CD4-positive, alpha-beta T cell treated with Interleukin-15 for 1 hour (primary cell): ENCODE measurements at regions not wholly inside any gene's neighbourhood (a gene's known extent, or its start where the extent isn't known, plus 50 kb on each side); places are given as distances from the start of the nearest gene placed in this dataset.

Experiments used
- DNase-seq: peaks from one replicate; pipeline ENCODE4 v3.0.0-alpha.2; 2020

DNA sequence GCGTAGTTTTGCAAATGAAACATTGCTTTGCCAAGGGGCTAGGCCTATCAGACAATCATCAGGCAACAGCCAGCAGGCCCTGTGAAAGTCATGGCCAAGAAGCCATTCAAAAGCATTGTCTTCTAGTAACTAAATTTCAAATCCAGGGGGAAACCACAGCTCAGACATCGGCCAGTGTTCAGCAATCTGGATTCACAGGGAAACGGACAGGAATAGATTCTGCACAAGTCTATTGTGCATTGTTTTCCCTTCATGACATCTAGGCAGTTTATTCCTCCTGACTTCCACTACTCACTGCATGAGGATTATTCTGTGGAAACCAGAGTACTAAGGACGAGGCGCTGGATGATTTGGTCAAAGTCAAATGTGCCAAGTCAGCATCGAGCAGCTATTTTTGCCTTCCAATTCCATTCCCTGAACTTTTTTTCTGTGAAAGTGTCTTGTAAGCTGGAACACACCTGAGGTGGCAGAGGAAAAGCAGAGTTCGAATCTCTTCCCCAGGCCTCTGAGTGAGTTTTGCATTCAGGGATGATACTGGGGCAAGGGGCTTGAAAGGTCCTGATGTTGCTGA is 75.4 kb downstream of the VCPKMT start:
- DNase-seq = no peak

DNA sequence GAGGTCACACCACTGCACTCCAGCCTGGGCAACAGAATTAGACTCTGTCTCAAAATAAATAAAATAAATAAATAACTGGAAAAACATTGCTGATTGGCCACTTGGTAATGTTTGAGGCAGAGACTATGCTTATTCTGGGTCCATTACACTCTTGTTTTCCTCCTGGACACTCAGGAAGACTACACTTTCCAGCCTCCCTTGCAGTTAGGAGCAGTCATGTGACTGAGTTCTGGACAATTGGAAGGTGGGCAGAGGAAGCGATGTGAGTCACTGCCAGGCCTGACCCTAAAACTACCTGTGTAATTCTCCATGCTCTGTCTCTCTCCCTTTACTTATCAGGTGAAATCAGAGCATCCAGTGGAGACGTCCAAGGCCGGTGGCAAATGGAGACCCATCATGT is 74.4 kb downstream of the VCPKMT start:
- no peak for DNase-seq

DNA sequence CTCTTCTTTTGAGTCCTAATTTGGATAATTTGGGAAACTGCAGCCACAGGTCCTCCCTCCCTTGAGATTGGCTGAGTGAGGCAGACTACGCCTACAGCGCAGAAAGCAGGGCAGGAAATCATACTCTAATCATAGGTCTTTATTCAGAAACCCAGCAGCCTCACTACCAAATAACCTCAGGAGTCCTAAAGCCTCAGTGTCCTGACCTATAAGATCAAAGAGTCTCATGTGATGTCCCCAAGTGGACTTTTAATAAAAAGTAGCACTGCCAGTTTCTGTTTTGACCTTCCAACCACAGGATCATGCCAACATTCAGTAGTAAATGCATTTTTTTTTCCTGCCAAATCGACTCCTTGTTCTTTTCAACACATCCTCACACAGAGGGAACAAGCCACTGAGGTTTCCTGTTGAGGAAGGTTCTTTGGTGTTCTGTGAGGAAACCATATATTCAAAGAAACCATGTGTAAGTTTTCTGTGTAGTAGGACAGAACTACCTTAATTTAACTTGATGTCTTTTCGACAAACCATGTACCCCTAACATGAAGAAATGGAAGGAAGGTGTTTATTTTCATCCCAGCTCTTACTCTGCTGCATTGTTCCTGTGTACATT is 72.2 kb downstream of the VCPKMT start:
- no peak for DNase-seq

DNA sequence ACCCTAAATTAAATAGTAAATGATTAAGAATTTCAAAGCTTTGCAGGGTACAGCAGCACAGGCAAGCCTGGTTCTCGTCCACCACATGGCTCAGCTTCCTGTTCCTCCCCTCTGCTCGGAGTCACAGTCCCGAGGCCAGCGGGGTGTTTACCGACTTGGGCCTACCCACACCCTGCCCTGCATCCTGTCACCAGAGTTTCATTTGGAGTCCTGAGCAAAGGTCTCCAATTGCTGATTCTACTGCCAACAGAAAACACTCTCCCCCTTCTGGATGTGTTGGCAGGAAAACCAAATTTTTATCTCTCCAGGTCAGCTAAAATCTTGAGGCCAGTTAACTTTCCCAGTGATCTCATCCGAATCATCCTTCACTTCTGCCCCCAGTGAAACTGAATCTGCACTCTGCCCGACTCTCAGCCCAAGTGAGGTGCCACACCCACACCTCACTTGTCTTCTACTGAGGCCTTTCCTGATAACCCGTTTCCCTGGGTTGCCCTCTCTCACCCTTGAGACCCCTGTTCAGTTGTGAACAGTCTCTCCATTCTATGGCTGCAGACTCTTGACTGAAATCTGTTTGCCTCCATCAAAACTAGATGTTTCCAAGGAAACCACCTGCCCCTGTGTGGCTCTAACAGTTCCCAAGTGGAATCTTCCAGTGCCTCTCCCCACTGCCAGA is 71.2 kb downstream of the VCPKMT start:
- peak; percentile 84 for DNase-seq

DNA sequence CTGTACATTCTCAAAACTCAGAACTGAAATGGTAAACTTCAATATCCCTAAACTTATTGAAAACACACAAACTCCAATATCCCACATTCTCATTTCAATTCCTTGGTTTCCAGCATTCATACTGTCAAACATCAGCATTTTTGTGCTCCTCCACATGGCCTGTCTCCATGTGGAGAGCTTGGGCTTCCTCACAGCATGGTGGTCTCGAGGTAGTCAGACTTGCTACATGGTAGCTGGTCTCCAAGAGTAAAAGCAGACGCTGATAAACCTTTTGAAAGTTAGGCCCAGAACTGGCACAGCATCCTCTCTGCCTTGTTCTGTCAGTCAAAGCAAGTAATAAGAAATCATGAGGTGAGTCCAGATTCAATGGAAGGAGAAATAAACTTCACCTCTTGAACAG is 70.5 kb downstream of the VCPKMT start:
- DNase-seq = no peak

DNA sequence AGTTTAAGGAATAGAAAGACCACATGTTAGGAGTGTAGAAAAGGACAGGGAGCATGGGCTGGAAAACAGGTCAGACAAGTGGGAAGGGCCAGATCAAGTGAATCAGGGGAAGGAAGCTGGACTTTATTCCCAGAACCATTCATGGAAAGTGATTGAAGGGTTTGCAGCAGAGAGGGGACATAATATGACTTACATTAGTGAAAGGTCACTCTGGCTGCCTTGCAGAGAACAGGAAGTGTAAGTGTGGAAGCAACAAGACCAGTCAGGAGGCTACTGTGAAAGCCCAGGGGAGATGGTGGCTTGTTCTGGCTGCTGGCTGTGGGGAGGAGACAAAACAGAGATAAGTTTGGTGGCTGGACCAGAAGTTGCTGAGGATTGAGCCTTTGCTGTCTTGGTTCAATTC is 69.1 kb downstream of the VCPKMT start:
- DNase-seq = peak; percentile 41

DNA sequence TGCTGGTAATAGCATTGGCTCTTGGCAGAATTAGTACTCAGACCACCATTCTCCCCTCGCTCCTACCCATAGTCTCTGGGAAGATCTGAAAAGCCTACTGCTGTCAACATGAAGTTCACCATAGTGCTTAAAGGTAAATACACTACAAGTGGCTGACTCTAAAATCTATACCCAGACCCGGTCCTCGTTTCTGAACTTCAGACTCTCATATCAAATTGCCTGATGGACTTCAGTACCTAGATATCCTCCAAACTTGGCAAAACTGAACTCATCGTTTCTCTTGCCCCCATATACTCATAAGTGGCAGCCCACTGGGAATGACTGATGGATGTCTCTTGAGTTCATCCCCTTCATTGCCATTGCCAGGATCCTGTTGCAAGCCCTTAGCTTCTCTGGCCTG is 67.3 kb downstream of the VCPKMT start:
- no peak for DNase-seq

DNA sequence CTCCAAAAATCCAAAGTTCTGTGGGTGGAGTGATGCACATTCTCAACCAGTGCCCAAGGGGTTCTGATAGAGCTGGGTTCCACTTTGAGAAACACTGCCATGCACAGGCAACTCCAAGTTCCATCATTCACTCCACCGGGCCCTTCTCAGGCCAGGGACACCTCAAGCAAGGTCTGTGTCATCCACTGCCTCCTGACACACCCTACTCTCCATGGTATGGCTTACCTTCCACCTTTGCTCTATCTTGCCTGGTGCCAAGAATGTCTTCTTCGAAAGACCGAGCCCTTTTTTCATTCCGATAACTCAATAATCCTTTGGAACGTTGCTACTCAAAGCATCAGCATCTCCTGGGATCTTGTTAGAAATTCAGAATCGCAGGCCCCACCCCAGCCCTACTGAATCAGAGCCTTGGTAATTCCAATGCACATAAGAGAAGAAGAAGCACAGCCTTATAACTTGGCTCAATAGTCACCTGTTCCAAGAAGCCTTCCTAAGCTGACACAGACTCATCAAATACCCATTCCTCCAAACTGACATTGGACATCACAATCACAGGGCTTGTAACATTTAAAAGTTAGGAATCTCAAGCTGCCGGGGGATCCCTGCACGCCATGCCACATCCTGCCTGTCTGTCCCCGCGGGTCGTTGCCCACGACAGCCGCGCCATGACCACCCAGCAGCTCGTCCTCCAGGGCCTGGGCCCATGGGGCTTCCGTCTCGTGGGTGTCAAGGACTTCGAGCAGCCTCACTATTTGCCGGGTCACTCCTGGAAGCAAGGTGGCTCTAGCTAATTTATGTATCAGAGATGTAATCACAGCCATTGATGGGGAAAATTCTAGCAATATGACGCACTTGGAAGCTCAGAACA is 66.4 kb downstream of the VCPKMT start:
- no peak for DNase-seq

DNA sequence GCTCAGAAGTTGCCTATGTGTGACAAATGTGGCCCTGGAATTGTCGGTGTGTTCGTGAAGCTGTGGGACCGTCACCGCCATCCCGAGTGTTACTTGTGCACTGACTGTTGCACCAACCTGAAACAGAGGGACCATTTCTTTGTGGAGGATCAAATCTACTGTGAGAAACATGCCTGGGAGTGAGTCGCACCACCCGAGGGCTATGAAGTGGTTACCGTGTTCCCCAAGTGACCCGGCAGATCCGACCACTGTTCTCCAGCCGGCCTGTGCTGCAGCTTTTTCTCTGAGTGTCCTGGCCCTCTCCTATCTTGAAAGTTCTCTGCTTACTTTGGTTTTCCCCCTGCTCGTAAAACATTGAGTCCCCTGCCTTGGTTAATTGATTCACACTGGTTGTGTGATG is 65.3 kb downstream of the VCPKMT start:
- DNase-seq = no peak

DNA sequence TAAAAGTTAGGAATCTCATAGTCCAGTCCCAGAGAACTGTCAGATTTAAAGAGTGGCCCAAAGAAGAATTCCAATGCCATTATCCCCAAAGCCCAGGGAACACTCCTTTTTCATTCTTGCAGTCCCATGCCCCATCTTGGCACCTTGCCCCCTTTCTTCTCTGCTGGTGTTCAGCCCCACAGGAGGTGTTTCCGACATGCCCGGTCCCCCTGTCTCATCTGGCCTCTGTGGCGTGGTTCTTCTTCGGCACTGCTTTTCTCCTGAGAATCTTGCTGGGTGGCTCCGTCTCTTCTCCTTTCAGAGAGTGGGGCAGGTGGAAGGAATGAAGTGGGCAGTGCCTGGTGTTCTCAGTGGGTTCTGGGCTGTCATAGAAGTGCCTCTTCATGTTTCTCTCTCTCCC is 64.7 kb downstream of the VCPKMT start:
- DNase-seq = no peak

DNA sequence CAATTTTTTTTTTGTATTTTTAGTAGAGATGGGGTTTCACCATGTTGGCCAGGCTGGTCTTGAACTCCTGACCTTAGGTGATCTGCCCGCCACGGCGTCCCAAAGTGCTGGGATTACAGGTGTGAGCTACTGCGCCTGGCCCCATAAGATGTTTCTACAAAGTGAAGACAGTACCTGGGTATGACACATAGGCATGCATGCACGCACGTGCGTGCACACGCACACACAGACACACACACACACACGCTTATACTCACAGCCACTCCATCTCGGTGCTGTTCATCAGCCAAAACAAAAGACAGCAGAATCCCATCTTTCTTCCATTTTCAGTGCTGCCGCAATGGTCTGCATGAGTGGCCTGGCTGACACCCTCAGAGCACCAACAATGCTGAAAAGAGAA is 63.9 kb downstream of the VCPKMT start:
- no peak for DNase-seq

DNA sequence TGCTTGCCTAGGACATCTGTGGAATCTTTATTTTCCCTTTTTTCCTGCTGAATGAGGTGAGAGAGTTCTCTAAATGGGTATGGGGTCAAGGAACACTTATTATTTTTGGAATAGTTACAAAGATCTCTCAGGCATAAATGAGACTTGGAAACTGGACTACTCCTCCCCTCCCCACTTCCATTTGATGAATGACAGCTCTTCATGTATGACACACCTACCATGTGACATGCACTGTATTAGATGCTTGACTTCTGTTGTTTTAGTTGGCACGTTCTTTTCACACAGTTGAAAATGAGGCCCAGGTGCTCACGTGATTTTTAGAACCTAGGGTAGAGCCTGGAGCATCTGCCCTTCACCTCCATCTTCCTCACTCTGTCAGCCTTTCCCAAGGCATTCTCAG is 62.4 kb downstream of the VCPKMT start:
- no peak for DNase-seq

DNA sequence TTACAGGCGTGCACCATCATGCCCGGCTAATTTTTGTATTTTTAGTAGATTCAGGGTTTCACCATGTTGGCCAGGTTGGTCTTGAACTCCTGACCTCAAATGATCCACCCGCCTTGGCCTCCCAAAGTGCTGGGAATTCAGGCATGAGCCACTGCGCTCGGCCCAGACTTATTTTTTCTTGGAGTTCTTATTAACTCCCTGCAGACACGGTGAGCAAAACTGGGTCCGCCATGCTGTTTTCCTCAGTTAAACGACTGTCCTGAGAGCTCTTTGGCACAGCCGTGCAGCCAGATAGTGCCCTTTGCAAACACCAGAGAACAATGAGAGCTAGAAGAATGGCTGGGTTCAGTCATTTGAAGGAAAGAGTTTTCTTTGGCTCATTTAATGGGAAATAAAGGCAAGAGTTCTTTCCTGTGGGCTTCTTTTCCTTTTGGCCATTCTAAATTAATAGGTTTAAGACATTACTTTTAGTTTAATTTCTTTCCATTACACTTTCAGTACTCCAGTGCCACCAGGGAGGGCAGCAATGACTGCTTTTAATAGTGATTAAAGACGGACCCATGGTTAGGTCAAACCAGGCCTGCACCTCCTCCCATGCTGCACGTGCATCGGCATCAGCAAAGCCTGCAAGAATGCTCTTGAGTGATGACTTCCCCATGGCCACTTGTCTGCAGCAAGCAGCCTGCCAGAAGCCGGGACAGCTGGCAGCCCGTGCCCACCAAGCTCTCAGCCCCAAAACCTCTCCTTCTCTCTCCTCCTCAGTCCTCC is 60.7 kb downstream of the VCPKMT start:
- DNase-seq = peak; percentile 57

DNA sequence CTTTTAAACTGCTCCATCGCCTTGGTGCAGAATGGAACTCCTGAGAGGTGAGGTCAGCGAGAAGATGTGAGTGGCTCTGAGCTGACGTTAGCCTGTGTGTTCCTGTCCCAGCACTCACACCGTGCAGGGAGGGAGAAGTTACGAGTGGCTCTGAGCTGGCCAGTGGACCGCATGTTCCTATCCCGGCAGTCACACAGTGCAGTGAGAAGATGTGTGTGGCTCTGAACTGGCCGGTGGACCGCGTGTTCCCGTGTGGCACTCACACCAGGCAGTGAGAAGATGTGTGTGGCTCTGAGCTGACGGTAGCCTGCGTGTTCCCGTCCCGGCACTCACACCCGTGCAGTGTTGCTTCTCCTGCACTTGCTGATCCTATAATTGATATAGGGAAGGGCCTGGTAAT is 59.9 kb downstream of the VCPKMT start:
- no peak for DNase-seq

DNA sequence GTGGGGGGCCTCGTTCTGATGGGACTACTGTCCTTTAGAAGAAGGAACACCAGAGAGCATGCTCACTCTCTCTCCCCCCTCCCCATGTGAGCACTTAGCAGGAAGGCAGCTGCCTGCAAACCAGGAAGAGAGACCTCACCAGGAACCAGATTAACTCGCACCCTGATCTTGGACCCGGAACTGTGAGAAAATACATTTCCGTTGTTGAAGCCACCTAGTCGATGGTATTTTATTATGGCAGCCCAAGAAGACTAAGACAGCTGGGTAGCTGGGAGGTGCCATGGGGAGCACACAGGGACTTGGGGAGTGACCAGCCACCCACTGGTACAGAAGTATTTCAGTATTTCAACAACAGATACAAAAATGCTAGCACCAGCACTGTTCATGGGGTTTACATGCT is 59.0 kb downstream of the VCPKMT start:
- DNase-seq = no peak

DNA sequence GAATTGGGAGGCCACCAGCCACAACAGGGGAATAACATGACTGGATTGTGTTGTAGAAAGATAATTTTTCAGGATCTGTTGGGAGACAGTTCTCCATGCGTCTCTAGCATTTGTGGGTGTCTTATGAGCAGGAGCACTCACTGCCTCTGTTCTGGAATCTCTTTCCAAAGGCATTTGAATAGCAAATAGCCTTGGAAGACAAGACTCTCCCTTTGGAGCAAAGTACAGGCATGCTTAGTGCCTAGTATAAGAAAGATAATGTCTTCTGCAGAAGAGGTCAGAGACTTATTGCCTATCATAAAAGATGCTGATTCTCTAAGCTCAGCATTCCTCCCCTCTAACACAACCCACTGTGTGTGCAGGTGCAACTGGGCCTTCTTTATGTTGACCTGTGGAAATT is 58.3 kb downstream of the VCPKMT start:
- no peak for DNase-seq
